C4-2B (cell line): ENCODE measurements at regions not wholly inside any gene's neighbourhood (a gene's known extent, or its start where the extent isn't known, plus 50 kb on each side); places are given as distances from the start of the nearest gene placed in this dataset.

Source experiments
- H3K27ac ChIP-seq: fragments of 450-650 bp; 2 replicates; pipeline ENCODE4 v1.5.1; 2017
- CTCF ChIP-seq: fragments of 450-650 bp; conservative IDR thresholded peaks from 2 replicates; pipeline ENCODE4 v1.5.1; 2017; ENCODE audit warnings: mild to moderate bottlenecking
- ZFX ChIP-seq: fragments of 450-650 bp; IDR thresholded peaks from 2 replicates; pipeline ENCODE4 v1.6.1; 2017

- no peak overlapping the region for H3K27ac ChIP-seq
- TF ChIP-seq CTCF = no peak
- TF ChIP-seq ZFX = no peak
Observed at GRCh38 chr17:72226322-72226721, 105.5 kb downstream of the SOX9 start.

GRCh38 chr17:72233986-72234385 is 113.2 kb downstream of the SOX9 start:
- no peak for TF ChIP-seq ZFX
- no peak for TF ChIP-seq CTCF
- H3K27ac ChIP-seq = 0 out of 2 replicates have a peak overlapping the region, but pooled peaks have one; percentile 20

GRCh38 chr17:72234985-72235384 is 114.2 kb downstream of the SOX9 start:
- TF ChIP-seq CTCF (no peak), ZFX (no peak)
- no peak overlapping the region for H3K27ac ChIP-seq

GRCh38 chr17:72236980-72237633 is 116.3 kb downstream of the SOX9 start:
- H3K27ac ChIP-seq = no peak overlapping the region
- TF ChIP-seq CTCF (no peak), ZFX (no peak)

GRCh38 chr17:72238157-72238673 is 117.4 kb downstream of the SOX9 start:
- TF ChIP-seq ZFX = no peak
- TF ChIP-seq CTCF = no peak

GRCh38 chr17:72239548-72239947 is 118.7 kb downstream of the SOX9 start:
- TF ChIP-seq CTCF (no peak), ZFX (no peak)
- H3K27ac ChIP-seq = no peak overlapping the region

More at GRCh38 chr17:72238157-72238673, 117.4 kb downstream of the SOX9 start:
- H3K27ac ChIP-seq = no peak overlapping the region

GRCh38 chr17:72240333-72240732 is 119.5 kb downstream of the SOX9 start:
- H3K27ac ChIP-seq = no peak overlapping the region

More at GRCh38 chr17:72240333-72240732, 119.5 kb downstream of the SOX9 start:
- TF ChIP-seq ZFX (no peak), CTCF (no peak)
